DMS 273 treated with DMSO at 0.1 percent for 48 hours (cell line): ENCODE measurements at regions not wholly inside any gene's neighbourhood (a gene's known extent, or its start where the extent isn't known, plus 50 kb on each side); places are given as distances from the start of the nearest gene placed in this dataset.
"Not testable (repeated sequence)": the region's sequence is repeated elsewhere in the genome, so short reads cannot be mapped to it uniquely, and the experiment has no call there.

Experiments used
- DNase-seq: peaks from one replicate; lab custom pipeline; 2025; lab: John Stamatoyannopoulos, UW

DNA sequence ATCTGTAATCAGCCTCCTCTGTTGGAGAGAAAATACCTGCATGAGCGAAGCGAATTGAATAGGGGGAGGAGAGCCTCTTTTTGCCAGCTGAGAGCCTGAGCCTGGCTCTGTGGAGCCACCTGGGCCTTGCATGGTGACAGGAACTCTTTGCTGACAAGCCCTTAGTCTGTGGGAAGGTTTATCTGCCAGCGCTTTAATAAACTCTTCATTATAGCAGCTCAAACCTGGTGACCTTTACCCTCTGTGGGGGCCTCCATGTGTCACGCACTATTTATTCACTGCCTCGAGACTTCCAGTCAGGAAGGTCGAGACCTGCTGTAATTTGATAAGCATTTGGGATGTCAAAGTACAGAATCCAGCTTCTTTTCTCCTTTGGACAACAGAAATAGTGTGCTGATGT lies 282.6 kb downstream of the CBLN1 start:
- no peak for DNase-seq

DNA sequence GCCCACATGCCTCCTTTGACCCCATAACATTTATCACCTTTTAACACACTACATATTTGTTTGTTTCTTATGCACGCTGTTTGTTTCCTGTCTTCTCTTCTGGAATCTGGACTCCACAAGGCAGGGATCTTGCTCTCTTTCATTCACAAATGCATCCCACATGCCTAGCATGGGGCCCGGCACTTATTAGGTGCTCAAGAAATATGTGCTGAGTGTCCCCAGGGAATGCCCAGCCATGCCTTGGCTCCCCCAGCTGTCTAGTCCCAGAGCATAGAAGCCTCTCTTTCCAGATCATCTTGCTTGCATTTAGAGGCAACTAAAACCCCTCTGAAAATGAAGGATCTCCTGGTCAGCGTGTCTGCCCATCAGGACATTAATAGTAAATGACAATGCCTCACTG lies 283.7 kb downstream of the CBLN1 start:
- no peak for DNase-seq

DNA sequence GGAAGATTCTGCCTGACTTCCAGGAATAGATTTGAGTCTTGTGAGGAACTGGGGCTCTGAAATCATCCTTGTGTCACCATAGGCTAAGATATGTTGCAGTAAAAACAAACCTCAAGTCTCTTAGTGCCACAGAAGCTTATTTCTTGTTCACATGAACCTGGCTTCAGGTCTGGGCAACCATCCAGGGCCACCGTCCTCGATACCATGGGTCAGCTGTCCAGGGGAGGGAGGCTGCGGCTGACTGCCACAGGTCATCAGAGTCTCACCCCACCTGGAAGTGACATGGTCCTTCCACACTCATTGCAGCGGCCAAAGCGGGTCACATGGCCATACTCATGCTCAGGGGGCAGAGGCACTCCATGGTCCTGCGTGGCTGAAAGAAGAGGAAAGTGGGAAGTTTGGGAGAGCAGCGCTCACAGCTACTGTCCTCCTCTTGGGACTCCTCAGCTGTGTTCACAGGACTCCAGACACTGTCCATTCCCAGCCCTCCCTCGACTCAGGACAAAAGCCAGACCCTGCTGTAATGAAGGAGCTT lies 284.5 kb downstream of the CBLN1 start:
- no peak for DNase-seq

DNA sequence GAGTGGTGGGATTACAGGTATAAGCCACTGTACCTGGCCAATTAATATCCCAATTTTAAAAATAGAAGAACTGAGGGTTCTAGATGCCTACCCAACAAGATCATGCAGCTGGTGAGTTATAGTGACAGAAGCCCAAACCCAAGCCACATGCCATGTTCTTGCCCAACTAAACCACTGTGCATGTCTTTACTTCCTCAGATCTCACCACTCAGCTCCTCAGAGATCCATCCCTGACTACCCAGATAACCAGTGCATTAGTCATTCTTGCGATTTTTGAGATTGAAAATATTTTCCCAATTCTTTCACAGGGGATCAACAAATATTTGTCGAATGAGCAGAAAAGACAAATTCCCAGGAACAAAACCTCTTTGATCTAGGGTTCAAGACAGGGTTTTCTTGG lies 303.1 kb downstream of the CBLN1 start:
- DNase-seq = no peak

DNA sequence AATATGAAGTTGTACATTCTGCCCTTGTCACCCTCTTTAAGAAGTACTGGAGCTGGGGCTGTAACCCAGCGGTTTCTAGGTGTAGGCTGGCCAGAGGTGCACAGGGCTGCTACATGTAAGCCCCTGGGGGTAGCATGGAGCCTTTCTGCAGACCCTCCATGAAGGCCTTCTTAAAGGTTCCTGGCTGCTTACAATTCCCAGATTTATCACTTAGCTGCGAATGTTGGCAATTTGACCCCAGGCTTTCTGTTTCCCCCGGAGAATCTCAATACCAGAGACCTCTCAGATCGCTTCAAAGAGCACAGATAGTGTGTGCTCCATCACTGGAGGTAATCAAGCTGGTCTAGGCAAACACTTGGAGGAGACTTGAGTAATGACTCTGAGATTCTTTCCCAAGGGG lies 309.4 kb downstream of the CBLN1 start:
- DNase-seq = no peak

DNA sequence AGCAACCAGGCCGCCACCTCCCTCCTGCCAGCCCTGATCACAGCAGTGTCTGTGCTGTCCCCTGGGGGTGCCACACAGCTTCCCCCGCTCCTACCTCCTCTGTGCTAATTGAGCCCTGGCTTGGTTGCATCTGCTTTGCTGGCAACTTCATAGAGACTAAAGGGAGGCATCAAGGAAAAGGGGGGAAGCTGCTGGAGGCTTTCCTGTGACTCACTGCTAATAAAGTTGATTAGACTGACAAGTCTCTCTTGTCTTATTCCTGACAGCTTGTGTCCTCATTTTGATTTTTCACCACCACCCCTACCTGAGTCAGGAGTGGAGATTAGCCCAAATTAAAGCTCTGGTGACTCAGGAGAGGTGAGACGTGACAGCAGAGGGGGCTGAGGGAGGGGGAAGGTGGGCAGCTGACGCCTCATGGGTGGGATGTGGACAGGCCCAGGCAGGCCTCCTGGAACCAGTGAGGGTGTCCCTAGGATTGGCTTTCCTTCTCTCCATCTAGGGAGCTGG lies 310.0 kb downstream of the CBLN1 start:
- peak; percentile 56 for DNase-seq

DNA sequence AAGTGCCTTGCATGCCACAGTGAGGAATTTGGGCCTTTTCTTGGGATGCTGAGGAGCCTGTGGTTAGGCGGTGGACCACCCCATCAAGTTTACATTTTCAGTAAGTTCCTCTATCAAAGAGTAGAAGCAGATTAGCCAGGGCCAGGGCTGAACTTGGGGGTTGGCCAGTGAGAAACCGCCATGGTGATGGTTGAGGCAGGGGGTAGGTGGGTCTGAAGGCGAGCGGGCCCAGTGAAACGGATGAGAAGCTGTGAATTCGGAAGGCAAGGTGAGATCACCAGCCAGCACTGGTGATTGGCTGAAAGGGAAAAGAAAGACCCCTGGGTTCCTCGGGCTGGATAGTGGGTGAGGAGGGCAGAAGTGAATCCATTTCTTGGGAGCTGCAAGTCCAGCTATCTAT lies 311.4 kb downstream of the CBLN1 start:
- no peak for DNase-seq

DNA sequence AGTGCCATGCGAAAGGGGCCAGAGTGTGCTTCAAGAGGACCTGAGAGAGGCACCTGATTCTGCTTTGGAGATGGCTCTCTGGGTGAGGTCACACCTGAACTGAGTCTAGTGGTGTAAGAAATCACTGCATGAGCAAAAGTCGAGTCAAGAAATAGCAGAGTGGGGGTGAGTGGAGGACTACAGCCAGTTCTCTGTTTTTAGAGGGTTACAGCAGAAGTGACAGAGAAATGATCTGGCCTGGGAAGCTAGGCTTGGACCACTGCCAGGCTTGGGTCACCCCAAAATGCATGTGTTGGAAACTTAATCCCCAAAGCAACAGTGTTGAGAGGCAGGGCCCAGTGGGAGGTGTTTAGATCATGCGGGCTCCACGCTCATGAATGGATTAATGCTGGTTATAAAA lies 312.0 kb downstream of the CBLN1 start:
- DNase-seq = no peak

DNA sequence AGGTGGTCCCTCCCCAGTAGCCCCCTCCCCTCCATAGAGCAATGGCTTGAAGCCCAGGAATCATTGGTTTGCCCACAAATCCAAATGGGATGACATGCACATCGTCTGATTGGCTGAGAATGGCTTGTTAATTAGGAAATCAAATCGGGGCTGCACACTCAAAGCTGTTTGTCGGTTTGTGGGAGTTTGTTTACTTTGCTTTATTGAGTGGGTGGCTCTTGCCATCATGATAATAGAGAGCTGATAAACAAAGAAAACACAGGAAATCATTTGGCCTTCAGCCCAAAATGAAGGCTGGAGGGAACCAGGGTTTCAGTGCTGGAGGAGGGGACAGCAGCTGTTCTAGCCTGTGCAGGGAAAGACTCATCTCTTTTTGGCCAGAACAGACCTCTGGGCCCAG lies 316.3 kb downstream of the CBLN1 start:
- no peak for DNase-seq

DNA sequence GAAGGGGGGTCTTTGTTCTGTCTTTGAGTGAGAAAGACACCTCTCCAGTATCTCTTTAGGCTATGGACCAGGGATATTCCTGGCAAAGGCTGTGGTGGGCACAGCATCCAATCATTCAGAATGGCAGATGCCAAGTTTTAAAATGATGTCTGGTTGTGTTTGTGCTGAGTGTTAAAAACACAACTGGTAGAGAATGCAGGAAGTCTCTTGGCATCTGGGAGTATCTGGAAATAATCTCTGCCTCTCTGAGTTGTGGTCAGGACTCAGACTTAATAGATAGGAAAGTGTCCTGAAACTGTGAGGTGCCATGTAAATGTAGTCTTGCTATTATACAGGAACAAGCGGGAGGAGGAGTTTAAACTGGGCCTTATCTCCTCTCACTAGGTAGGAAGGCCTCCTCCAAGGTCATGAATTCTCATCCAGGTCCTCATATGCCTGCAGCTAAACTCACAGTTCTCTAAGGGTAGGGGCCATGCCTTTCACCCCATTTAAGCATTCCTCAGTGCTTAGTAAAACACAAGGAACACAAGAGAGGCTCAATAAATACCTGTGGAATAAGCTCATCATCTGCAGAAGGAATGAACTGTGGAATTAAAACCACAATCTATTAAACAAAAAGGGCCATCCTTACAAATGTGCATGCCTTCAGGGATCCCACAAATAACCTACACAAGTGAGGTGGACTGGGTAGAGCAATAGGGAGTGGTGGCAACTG lies 317.6 kb downstream of the CBLN1 start:
- no peak for DNase-seq

DNA sequence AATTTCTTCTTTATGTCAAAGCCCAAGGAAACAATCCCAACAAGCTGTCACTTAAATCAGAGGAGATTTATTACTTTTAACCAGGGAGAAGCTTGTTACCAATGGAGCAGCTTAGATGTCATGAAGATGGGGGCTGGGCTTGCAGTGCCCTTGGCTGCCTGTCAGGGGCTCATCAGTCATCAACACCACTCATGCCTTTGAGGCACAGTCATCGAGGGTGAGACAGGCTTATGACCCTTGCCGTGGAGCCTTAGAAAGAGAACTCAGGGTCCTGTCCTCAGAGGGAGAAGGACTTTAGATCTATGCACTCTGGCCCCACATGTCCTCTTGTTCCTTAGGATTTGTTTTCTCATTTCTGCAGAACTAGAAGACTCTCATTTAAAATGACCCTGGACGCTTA lies 318.3 kb downstream of the CBLN1 start:
- DNase-seq = no peak

DNA sequence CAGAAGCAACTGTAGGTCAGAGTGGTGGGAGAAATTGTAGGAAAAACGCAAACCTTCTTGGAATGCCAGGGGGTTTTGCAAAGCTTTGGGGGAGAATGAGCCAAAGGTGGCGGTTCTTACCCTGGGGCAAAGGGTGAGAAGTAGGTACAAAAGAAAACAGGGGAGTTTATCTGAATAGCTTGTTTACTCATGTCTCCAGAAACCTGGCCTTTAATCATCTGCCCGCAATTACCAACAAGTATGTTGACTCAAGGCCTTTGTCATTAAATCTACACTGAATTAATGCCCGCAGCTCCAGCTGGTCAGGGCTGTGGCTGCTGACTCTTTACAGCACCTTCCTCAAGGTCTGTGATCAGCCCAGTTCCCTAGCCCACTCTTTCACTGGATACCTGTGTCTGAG lies 320.1 kb downstream of the CBLN1 start:
- no peak for DNase-seq

DNA sequence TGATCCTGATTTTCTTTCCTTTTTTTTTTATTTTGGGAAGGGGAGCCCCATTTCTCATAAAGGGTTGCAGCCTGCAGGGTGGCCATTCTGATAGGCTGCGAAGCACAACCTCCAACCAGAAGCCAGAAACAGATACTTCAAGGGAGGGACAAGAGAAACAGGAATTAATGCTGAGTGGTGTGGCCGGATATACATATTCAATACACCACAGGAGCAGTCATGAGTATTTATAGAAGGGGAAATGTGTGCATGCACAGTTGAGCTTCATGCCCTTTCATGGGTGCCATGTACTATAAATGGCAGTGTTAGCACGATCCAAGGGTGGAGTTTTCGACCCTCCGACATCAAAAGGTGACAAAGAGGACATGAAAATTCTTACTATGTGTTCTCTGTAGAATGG lies 320.8 kb downstream of the CBLN1 start:
- no peak for DNase-seq

DNA sequence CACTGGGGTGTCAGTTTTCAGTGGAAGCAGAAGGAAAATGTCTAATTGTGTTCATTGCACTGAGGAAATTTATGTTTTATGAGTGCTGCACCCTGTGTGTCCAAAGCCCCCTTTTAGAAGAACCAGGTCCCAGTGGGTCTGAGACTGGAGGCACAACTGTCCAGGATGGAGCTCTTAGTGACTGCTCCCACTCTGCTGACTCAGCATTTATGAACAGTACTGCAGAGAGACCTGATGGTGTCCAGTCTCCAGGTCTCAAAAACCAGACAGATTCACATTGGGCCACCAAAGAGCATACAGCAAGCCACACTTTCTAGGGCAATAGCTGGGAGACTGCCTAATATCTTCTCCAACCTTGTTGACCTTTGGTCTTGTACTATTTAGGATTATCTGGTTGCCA lies 321.9 kb downstream of the CBLN1 start:
- no peak for DNase-seq

DNA sequence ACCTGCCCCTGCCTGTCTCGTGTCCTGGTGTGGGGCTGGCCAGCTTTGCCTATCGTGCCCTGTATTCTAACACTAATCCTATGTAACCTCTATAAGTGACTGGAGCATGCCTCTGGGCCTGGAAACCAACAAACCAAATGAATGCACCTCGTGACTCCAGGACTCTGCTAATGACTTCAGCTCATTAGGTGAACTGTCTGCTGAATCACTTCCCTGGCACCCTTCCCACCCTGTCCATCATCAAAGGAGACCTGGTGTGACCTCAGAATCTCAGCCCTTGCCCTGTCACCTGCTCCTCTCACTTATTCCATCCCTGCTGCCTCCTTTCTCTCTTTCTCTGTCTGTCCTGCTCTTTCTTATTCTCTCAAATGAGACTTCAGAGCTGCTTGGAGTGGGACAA lies 322.4 kb downstream of the CBLN1 start:
- DNase-seq = no peak

DNA sequence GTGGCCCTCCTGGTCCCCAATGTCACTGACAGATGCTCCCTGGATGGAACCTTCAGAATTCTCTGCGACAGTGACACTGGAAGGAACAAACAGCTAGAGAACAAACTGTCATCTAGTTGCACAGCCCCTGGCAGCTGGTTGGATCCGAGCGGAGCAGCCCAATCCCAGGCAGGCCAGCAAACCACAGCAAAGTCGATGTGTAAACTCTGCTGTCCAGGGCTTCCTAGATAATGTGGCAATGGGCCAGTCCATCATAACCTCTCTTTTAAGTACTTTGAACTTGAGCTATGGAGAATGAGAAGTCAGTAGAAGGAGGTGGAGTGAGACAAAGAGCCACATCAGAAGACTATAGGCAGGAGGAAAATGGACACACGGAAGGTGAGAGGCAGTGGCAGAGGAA lies 323.0 kb downstream of the CBLN1 start:
- no peak for DNase-seq

DNA sequence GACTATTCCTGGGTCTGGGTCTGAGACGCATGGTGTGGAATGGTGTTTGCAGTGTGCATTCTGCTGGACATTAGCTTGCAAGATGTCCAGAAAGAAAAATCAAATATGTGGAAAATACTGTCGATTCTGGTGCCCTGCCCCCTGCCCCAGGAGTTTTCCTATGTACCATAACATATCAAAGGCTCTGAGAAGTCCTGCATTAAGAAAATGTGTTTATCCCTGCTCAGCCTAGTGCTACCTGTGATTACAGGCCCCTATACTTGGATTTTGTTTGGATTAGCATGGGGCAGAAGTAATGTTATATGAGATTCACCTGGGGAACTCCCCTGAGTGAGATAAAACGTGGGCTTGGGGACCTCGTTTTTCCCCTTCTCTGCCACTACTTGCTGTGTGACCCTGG lies 325.0 kb downstream of the CBLN1 start:
- no peak for DNase-seq

DNA sequence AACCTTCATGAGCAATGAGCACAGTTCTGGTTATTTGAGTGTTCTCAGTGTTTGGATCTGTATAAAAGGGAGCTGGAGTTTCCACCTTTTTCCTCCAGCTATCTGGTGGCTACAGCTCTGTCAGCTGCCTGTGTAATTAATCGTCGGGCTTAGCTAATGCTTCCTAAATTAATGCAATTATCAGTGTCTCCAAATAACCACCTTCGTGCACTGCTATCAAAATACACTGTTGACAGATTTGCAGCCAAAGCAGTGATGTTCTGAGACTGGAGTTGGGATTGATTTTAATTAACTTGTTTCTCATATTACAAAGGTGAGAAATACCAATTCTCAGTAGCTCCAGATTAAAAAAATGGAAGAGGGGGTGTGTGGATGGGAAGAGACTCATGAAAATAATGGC lies 325.8 kb downstream of the CBLN1 start:
- no peak for DNase-seq

DNA sequence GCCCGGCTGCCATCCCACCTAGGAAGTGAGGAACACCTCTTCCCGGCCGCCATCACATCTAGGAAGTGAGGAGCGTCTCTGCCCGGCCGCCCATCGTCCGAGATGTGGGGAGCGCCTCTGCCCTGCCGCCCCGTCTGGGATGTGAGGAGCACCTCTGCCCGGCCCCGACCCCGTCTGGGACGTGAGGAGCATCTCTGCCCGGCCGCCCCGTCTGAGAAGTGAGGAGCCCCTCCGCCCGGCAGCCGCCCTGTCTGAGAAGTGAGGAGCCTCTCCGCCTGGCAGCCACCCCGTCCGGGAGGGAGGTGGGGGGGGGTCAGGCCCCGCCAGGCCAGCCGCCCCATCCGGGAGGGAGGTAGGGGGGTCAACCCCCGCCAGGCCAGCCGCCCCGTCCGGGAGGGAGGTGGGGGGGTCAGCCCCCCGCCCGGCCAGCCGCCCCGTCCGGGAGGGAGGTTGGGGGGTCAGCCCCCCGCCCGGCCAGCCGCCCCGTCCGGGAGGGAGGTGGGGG lies 330.0 kb downstream of the CBLN1 start:
- not testable (repeated sequence) for DNase-seq

DNA sequence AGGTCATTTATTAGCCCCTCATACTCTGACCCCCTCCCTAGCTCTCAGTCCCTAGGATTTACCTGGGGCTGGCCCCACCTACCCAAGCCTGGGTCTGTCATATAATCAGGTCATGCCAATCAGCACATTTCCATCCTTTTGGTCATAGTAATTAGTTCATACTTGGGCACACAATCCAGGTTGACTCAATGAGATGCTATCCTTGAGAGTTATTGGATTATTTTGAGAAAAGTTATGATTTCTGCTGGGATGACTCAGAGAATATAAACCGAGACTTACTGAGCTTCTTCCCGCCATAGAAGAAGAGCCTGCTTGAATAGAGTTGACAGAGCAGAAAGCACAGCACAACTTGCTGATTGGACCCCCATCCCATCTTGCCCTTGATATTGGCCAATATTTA lies 331.5 kb downstream of the CBLN1 start:
- DNase-seq = no peak

DNA sequence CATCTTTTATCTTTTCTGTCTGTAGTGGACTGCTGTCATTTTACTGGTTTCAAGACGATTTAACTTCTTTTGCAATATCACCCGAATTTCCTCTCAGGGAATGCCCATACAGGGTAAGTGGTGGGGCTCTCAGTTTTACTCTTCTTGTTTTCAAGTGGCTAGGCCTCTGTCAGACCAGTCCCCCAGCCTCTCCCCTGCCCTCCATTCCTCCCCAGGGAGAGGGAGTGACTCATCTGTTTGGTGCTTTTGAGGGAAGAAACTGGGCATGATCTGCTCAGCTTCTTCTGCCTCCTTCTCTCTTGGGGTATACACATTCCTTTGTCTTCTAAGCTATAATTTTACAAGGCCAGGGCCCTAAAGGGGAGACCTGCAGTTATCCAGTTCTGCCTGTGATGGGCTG lies 332.0 kb downstream of the CBLN1 start:
- DNase-seq = no peak

DNA sequence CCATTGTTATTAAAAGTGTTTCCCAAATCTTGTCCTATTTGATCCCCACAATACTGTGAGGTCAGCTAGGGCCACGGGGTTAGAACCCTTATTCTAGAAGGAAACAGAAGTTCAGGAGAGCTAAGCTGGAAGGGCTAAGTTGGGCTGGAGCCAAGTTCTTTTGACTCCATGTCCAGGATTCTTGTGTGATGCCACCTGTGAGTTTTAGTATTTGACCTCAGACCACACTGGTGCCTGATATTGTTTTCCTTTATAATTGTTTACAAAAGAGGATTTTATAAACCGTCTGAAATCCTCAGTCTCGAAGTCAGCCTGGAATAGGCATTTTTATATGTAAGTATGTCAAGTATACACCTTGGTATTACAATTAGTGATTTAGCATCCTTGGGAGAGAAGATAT lies 332.7 kb downstream of the CBLN1 start:
- no peak for DNase-seq

DNA sequence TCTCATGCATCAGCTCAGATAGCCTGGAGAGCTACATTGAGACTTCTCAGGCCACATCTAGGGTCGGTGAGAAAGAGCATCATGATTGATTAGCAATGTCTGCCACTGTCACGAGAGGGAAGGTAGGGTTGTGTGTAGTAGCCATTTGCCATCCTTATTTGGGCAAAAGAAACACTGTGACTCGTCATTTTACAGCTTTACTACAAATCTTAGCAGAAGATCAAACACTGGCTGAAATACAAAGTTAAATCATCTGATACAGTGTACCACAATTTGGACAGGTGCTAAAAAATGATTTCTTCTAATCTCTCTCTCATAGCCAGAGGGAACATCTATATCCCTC lies 334.3 kb downstream of the CBLN1 start:
- DNase-seq = no peak

DNA sequence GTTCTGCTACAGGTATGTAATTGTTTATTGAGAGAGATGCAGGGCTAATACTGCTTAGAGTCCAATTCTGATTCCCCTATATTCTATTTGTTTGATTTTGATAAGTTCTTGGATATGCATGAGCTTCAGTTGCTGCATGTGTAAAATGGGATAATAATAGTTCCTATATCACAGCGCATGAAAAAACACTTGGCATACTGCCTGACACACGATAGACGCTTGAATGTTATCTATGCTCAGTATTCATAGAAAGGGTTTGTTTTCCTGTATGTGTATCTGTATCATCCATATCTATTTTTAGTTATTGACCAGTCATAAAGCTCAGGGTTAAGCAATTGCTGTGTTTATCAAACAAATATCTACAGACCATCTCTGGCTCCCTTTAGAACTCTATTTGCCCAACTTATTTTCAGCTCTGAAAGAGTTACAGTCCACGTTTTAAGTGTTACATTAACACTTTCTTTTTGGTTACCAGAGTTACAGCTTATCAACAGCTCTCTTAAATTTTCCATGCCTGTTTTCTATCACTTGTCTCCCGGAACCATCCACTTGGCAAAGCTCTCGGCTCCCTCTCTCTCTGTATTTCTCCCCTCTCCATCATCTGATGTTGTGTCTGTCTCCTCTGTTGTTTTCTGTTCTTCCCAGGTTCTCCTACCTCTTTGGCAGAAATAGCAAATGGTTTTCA lies 334.8 kb downstream of the CBLN1 start:
- no peak for DNase-seq
